ENCODE measurements at regions not wholly inside any gene's neighbourhood (a gene's known extent, or its start where the extent isn't known, plus 50 kb on each side); places are given as distances from the start of the nearest gene placed in this dataset.

DNA sequence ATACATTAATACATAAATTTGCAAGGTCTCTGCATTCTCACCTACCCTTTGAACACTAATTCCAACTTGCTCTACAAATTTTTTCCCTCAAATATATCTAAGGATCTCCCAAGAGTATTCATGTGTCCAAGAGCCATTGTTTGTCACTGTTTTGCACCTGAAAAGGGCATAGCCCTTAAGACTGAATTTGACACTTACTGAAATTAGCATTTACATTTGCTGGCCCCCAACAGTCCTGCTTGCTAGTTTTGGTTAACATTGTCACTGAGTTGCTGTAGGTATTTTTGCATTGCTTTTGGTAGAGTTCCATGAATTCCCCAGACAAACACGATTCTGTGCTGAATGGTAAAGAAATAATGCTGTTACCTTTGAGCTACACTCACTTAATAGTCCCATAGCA, 57.3 kb downstream of the KCNA4 start:
- DNase-seq, result no peak

DNA sequence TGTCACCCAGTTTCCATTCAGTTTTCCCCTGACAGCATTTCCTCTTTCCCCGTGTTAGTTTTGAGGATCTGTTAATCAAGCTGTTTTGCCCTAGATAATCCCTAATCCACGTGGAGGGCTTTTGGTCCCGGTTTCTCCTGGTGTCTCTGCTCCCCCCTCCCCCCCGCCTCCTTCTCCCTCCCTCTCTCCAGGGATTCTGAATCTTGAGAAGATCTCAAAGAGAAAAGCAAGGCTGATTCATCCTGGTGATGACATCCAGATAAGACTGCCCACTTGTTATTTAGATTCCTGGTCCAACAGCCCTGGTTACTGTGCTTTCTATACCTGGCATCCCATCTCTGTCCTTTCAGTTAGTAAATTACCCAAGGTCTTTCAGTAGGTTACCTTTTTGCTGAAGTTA, 59.4 kb downstream of the KCNA4 start:
- no peak for DNase-seq

DNA sequence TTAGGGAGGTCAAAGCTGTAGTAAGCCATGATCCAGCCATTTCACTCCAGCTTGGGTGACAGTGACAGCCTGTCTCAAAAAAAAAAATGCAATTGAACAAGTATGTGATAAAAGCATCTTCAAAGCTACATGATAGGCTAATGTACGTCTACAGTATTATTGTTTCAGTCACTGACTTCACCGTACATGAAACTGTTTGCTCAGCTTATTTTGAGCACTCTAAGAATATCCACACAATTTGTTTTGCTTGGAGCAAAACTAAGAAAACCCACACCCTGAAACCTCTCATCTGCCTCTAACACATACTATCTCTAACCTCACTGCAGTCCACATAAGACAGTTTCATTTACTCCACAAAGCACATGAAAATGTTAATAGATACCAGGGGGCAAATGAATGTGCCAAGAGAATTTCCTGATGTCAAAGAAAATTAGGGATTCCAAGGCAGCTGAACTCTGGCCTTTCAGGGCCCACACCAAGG, 60.7 kb downstream of the KCNA4 start:
- DNase-seq, result no peak

DNA sequence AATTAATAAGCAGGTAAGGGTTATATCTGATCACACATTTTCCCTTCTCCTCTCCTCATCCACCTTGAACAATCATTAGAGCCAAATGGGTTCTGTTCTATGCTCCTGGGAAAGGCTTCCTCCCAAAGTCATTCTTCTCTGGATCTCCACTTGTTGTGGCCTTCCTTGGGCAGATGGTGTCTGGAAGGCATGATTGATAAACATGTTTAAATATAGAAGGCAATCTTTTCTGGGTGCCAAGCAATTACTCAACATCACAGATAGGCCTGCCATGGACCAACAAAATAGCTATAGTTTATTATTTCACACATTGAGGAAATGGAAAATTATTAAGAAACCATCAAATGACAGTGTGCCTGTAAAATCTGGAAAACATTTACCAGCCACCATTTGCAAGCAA, 73.5 kb downstream of the KCNA4 start:
- no peak for DNase-seq

DNA sequence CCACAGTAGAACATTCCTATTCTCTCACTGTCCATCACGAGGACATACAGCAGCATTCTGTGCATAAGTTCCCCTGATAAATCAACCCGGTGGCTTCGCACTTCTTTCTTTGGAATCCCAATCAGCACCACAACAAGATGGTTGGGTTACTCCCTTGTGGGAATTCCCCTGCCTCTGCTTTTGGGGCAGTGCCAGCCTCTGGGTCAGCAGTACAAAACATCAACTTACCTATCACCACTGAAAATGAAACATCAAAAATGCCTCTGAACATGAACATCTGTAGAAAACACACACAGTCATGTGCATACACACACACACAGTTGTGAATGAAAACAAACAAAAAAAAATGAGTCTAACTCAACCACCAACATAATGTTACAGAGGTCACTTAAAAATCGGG, 79.3 kb downstream of the KCNA4 start:
- DNase-seq, result no peak

DNA sequence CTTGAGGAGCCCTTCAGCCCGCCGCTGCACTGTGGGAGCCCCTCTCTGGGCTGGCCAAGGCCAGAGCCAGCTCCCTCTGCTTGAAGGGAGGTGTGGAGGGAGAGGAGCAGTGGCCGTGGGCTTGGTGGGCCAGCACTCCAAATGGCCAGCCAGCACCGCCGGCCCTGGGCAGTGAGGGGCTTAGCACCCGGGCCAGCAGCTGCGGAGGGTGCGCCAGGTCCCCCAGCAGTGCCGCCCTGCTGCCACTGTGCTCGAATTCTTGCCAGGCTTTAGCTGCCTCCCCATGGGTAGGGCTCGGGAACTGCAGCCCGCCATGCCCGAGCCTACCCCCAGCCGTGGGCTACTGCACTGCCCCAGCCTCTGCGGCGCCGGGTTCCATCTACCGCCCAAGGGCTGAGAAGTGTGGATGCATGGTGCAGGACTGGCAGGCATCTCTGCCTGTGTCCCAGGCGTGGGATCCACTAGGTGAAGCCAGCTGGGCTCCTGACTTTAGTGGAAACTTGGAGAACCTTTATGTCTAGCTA, 82.7 kb downstream of the KCNA4 start:
- DNase-seq, result no peak

DNA sequence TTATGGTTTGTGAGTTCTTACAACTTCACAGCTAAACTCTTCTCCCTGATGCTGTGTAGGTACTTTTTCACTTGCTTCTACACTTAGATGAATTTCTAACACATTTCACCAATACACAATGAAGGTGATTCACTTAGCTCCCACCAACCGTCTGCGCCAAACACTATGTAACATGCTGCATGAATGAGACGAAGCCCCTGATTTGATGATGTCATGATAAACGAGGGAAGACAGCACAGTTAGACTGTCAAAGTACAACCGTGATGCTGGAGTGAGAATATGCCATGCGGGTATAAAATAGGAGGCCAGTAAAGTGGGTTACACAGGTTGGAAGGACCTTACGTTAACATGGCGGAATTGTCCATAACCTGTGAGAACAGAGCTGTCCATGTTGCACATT, 100.8 kb downstream of the KCNA4 start:
- no peak for DNase-seq

DNA sequence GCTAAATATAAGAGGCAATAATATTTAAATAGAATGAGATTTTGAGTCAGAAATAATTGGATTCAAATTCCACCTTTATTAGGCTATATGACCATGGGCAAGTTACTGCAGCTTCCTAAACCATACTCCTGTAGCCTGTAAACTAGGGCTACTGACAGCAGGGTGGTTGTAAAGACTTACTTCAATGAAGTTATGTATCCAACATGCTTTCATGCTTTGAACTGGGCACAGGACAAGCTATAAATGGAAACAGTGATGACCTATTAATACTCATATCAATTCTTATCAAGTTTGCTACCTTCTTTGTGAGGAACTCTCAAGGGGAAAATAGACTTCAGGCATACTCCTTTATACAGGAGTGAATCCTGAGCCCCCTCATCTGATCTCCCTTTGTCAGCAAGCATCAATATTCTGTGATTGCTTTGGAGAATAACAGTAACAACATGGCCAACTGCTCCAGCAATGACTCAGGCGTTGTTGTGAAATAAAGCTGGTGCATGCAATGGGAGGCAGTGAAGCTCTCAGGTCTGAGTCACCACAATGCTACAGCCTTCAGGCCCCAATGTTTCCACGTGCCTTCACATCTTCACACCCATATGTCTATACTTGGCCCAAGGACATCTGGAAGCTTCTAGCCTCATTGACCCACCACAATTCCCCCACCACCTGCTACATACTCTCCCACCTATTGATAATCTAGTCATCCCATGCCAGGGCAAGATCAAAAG, 102.5 kb downstream of the KCNA4 start:
- DNase-seq, result no peak

DNA sequence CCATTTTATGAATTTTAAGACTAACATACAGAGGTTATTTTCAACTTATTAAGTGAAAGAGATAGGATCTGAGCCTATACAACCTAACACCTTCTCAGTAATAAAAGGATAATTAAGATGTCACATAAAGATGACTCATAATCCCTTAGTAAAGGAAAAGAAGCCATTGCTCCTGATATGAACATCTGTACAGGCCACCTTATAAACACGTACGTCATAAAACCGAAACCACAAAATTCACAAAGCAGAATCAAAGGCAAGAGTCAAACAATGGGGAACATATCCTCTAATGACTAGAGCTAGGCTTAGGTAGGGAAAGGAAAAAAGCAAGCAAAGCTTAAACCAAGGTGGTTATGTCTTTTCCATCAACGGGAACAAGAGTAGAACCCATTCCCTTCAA, 103.5 kb downstream of the KCNA4 start:
- no peak for DNase-seq

DNA sequence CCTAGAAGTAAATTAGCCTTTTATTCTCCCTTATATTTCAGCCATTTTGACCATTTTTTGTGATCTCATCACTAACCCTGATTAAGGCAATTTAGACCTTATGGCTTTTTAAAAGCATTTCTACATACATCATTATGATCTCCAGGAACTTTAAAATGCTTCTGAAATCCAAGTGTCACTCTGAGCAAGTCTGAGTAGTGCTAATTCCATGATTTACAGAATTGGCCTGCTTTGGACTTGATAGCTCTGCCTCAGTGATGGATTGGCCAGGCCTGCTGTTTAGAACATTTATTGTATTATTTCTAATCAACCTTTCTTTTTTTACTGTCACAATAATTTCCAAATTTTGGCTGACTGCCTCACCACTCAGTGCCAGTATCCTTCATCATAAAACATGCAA, 116.4 kb downstream of the KCNA4 start:
- DNase-seq, result no peak

DNA sequence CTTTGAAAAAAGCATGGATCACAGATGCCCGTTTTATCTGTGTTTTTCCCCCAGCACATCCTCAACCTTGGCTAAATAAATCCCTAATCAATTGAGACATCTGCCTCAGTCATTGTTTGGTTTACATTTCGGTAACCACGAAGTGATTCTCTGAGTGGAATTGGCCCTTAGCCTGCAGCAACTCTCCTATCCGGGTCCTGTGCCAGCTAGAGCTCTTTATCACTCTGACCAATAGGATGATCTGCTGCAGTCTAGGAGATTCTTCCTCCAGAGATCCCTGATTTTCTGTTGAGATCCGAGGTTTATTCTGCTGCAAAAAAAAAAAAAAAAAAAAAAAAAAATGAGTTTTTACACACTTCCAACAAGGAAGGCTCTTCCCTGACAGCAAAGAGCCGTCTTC, 137.3 kb downstream of the KCNA4 start:
- no peak for DNase-seq

DNA sequence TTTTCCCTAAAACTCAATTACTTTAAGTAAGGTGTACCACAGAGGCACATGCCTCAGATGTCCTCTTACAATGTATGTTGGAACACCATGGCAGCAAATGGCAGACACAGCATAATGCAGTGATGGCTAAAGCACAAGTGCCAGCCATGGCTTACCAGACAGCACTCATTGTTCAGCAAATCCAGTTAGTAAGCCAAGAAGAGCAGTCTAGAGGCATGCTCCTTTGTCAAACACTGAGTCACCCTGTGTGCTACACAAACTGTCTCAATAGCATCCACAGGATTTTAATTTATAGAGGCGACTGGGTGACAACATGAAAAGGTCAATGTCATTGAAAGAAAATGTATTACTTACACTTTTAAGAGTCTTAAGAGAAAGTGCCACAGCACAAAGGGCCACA, 140.6 kb downstream of the KCNA4 start:
- DNase-seq, result no peak

DNA sequence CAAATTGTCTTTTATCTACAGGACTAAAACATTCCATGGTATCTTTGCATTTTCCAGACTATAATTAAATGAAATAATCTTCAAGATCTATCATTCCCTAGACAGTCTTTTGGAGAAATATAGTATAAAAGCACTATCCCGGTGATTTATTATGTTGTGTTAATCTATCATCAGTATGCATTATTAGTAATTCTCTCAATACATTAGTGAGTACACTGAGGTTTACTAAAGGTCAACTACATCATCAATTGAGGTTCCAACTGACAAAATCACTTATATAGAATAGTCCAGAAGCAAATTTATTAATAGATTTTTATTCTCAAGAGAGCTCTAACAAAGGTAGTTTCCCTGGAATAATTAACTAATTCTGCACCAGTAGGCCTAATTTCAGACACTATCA, 169.6 kb downstream of the KCNA4 start:
- DNase-seq, result no peak

DNA sequence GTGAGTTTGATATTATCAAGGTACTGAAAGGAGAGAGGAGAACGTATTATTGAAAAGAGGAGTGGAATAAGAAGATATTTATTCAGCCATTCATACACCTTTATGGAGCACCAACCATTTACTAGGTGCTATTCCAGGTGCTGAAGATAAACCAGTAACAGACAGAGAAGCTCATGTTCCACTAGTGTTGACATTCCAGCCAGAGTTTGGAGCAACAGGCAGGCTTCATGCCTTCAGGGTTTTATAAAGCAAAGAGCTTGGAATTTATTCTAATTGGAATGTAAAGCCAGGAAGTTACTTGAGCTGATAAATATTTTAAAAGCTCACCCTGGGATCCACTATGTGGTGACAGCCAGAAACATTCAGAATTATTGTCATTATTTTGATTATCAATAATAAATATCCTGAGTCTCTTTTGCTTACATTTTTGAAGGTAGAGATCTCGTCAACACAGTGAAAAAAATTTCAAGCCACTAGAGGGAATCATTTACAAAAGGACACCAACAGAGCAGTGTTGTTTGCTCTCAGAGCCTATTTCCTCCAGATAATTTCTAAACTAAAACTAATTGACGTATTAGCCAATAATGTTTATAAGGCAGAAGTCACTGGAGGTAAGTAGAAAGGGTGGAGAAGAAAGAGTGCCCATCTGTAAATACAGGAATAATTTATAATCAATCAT, 172.0 kb downstream of the KCNA4 start:
- DNase-seq, result no peak

DNA sequence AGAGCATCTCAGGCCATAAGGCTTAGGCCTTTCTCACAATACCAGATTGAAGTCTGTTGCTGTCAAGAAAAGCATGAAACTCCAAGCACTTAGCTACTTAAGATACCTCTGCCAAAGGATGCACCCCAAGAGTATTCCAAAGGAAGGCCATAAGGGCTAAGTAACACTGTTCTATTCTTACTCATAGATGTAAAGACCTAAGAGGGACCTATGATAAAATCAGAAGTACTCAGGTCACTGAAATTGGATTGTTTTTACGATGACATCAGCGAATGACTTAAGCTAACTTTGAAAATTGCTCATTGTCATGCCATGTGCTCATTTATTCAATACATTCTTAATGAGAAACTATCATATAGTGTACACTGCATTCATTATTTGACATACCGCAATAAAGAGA, 172.8 kb downstream of the KCNA4 start:
- no peak for DNase-seq

DNA sequence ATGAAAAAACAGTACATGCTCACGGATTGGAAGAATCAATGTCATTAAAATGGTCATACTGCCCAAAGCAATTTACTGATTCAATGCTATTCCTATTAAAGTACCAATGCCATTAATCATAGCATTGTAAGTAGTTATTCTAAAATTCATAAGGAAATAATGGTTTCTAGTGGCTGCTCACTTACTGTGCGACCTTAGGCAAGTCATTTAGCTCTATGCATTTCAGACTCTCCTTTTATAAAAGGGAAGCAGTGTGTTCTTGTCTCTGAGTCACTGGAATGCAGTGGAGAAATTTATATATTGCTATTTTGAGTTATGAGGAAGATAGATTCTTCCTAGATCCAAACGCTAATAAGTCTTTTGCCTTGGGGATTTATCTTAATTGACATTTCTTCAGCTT, 174.8 kb downstream of the KCNA4 start:
- DNase-seq, result no peak

DNA sequence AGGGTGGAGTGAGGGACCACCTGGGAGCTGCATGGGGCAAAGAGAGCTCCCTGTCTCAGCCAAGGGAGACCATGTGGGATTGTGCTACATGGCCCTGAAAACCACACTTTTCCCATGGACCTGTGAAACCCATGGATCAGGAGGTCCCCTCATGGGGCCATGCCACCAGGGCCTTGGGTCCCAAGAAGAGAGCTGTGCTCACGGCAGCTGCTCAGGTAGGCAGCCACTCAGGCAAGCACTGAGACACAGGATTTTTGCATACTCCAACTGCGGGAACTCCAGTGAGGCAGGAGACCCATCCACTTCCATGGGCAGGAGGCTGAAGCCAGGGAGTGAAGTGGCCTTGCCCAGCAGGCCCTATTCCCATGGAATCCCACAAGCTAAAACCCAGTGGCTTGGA, 190.0 kb downstream of the KCNA4 start:
- no peak for DNase-seq

DNA sequence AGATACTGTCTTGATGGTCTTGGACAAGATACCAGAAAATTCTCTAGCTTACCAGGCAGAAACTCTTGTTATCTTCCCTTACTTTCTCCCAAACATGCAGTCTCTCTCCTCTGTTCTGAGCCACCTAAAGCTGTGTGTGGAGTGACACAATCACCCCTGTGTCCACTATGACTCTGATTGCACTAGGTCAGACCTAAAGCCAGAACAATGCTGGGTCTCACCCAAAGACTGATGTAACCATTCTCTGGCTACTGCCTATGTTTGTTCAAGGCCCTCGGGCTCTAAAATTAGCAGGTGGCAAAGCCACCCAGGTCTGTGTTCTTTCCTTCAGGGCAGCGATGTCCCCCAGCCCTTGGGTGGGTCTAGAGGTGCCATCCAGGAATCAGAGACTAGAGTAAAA, 200.5 kb downstream of the KCNA4 start:
- no peak for DNase-seq

DNA sequence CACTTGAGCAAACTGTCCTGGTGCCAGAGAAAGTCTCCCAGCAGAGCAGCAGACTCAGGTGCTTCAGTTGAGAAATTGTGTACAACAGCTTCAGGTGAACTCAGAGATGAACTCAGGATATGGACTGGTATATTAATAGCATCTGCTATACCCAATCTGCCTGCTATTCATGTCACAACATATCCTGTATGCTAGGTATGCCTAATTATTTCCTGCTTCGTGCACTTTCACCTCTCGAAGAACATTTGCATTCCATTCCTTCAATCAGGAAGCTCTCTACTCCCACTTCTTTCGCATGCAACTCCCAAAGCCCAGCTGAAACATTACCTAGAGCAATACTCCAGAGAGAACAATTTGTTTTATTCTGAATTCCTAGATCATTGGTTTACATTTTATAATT, 207.7 kb downstream of the KCNA4 start:
- no peak for DNase-seq

DNA sequence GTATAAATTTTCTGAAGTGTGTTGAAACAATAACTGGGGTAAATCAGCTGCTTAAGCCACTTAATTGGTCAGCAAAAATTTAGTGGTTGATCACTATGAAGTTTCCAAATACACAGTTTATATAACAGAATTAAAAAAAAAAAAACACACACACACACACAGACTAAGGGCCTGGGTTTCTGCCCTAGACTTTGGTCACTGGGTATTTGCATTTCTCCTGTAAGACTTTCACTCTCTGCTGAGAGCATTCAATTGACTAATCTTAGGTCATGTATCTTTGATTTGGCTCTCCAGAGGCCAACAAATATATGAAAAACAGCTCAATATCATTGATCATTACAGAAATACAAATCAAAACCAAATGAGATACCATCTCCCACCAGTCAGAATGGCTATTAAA, 214.3 kb downstream of the KCNA4 start:
- no peak for DNase-seq

DNA sequence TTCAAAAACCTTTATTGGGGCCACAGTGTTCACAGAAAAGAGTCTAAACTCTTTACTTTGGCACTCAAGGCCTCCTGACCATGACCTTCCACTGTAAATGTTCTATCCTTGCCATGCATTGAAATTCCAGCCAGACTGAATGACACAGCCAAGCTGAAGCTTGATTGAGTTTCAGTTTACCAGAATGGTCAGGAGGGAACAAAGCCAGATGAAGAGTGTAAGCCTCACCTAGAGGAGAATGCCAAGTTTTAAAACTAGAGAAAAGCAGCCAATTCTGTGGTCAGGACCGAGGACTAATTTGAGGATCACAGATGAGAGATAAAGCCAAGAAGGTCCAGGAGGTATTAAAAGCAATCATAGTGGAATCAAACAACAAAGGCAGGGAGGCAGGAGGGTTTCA, 215.3 kb downstream of the KCNA4 start:
- DNase-seq, result no peak

DNA sequence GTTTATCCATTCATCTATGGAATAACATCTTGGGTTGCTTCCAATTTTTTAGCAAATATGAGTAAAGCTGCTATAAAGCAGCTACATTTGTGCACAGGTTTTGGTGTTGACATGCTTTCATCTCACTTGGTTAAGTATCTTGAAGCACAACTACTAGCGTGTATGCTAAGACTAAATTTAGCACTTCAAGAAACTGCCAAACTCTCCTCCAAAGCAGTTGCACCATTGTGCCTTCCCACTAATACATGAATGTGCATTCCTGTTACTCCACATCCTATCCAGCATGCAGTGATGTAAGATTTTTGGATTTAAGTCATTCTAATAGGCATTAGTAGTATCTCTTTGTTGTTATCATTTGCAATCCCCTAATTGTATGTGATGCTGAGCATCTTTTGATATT, 230.7 kb downstream of the KCNA4 start:
- DNase-seq, result no peak

DNA sequence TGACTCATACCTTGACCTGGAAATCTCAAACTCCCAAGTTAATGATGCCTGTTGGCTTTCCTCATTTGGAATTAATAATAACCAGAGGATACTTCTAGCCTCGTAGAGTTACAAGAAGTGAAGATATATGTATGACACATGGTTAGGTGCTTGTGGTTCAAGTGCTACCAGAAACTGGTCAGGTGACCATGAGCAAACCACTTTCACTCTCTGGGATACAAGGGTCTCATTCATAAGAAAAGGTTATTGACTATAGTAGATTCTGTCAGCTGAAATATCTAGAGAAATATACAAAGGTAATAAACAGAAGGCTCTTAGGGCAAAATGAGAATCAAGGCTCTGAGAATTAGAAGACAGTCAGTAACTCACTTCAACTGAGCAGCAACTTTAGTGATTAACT, 233.3 kb downstream of the KCNA4 start:
- no peak for DNase-seq

DNA sequence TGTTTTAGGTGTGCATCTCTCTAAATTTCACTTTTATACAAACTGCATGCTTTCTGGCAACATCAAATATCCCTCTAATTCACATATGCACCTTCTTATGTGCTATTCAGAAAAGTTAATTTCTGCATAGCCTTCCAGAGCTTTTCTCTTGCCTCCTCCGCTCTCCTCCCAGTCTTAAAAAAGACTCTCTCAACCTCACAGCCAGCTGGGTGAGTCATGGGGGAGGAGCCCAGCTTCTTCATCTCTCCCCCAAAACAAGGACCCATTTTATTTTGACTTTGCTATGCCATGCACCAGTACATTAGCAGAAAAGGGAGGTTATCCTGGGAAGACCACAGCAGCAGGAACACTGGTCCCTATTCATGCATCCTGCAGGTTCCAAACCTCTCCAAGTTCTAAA, 234.4 kb downstream of the KCNA4 start:
- no peak for DNase-seq

DNA sequence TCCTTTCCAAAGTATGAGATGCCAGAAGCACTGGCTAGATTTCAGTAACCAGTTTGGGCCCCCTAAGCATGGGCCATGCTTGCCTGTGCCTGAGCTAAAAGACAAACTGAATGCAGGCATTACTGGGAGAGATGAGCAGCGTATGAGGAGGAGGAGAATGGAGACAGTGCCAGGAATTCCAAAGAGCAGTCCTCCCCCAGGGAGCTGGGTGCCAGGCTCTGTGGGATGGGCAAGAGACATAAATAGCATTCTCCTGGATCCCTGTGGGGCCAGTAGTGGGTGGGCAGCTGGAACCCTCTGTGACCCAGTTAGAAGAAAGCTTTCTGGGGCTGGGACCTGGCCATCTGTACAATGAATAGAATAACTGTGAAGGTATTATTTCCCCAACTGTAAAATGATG, 235.6 kb downstream of the KCNA4 start:
- no peak for DNase-seq
